GM10266 (cell line): ENCODE measurements at regions not wholly inside any gene's neighbourhood (a gene's known extent, or its start where the extent isn't known, plus 50 kb on each side); places are given as distances from the start of the nearest gene placed in this dataset.
"Not testable (repeated sequence)": the region's sequence is repeated elsewhere in the genome, so short reads cannot be mapped to it uniquely, and the experiment has no call there.

Experiments
- DNase-seq: peaks from one replicate; pipeline ENCODE4 v3.0.0; 2012; ENCODE audit errors: extremely low spot score
- CTCF ChIP-seq: IDR thresholded peaks from 2 replicates; pipeline ENCODE4 v1.5.1; 2012; ENCODE audit warnings: mild to moderate bottlenecking, low read depth; ENCODE audit not compliant: control insufficient read depth, insufficient read depth; ENCODE audit errors: missing control alignments

DNA sequence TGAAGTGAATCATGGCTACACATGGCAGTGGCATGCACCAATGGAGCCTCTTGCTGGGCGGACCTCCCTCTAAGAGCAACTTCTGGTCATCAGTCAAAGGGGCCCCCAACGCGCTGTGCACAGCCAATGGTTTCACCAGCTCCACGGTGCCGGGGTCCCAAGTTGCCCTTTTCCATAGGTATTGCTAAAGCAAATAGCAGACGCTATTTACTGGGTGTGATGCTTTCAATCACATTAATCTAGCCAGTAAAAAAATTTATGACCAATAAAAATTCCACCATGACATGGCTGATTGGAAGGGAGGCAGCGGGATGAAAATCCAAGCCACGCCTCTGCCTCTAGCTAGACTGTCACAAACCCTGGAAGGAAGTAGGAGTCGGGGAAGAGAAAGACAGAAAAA is 680.3 kb upstream of the SOX9 start:
- no peak for DNase-seq
- no peak for TF ChIP-seq CTCF

DNA sequence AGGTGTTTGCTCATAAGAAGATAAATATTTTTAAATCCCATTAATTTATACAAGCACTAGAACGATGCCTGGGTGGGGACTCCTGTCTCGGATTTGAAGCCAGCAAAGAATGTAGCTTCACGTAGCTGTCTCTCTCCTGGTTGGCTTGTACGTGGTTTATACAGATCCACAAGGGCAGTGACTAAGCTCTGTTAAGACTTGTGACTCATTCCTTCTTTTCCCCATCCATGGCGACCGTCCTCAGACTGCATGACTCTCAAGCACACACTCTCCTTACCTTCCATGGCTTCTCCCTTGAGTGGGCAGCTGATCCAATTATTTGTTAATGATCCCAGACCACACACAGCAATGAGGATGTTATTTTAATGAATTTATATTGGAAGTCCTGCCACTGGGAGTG is 679.7 kb upstream of the SOX9 start:
- DNase-seq: no peak
- TF ChIP-seq CTCF: no peak

DNA sequence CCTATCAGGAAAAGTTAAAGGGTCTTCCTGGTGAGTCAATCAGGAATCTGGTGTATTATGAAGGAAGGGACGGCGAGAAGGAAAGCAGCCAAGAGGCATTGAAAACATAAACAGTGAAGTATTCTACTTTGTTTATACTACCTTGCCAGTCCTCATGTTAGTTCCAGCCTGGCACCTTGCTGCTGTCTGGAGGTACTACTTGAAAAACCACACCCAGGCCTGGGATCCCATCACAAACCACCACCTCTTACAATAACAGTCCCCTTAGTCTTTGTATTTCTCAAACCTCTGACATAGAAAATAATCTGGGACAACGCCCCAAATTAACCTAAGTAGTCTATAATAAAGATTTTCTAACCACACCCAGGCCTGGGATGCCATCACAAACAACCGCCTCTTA is 676.7 kb upstream of the SOX9 start:
- no peak for TF ChIP-seq CTCF

GRCh38 chr17:71446645-71447437 is 674.0 kb upstream of the SOX9 start:
- DNase-seq: no peak
- no peak for TF ChIP-seq CTCF

More for the DNA sequence above, 676.7 kb upstream of the SOX9 start:
- no peak for DNase-seq

DNA sequence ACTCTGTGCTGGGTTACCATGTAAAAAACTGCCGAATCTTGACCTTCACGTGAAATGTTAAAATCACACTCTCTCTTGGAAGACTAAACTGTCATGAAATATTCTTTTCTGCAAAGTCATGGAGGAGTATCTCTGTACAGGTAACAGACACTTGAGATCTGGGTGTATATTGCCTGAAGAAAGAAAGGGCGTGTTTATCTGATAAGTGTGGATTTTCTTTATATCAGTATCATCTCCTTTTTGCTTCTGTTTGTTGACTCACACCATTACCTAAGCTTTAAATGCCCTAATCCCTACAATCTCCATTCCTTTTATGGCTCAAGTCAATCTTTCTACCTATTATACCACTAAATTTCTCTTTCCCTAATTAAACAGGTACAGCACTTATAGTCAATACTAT is 673.2 kb upstream of the SOX9 start:
- DNase-seq: no peak
- no peak for TF ChIP-seq CTCF

- not testable (repeated sequence) for DNase-seq
Measured at GRCh38 chr17:71450657-71451056, 670.2 kb upstream of the SOX9 start.

DNA sequence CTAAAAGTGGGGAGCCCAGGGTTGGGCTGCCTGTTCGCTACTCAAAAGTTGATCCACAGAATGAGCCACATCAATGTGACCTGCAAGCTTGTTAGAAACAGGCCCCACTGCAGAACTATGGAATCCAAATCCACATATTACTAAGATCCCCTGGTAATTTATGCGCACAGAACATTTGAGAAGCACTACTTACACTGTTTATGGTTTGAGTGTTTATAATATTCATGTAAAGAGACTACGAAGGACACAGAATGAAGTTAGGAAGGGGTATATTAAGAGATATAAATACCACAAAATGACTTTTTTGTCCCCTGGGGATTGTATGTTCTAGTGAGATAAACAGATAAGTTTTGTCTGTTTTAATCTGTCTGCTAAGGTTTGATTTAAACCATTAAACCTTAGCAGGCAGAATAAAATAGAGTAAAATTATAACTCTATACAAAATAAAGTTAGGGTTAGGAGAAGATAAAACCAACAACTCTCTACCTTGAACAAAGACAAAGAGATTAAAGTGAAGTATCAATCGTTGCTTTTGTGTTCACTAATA is 666.9 kb upstream of the SOX9 start:
- no peak for DNase-seq
- no peak for TF ChIP-seq CTCF
